Stimulated activated naive CD8-positive, alpha-beta T cell treated with anti-CD3 and anti-CD28 coated beads, Interleukin-15, amount 100 ng/mL, for 72 hours (primary cell): ENCODE measurements at regions not wholly inside any gene's neighbourhood (a gene's known extent, or its start where the extent isn't known, plus 50 kb on each side); places are given as distances from the start of the nearest gene placed in this dataset.

Experiments
- ATAC-seq: fragments of 150-1000 bp; cut with Tn5 transposase; 2 replicates; pipeline ENCODE4 v1.10.0; 2021; ENCODE audit warnings: mild to moderate bottlenecking, moderate library complexity
- DNase-seq, 2 donors: peaks; one replicate each; pipeline ENCODE4 v3.0.0; 2021 to 2022
- H3K27ac Mint-ChIP-seq, 2 donors: one replicate each; pipeline ENCODE4 v1.8.0; 2022; ENCODE audit warnings: mild to moderate bottlenecking in 2 of 2, mixed read lengths in 2 of 2, moderate library complexity in 2 of 2
- H3K27me3 Mint-ChIP-seq: one replicate; pipeline ENCODE4 v1.8.0; 2022; ENCODE audit warnings: mixed read lengths
- H3K4me1 Mint-ChIP-seq: one replicate; pipeline ENCODE4 v1.8.0; 2022; ENCODE audit warnings: mild to moderate bottlenecking, mixed read lengths
- H3K4me3 Mint-ChIP-seq, 2 donors: one replicate each; pipeline ENCODE4 v1.8.0; 2022; ENCODE audit warnings: mild to moderate bottlenecking in 2 of 2, mixed read lengths in 2 of 2, moderate library complexity in 1 of 2
- H3K9me3 Mint-ChIP-seq, 2 donors: one replicate each; pipeline ENCODE4 v1.8.0; 2022; ENCODE audit warnings: mixed read lengths in 2 of 2

DNA sequence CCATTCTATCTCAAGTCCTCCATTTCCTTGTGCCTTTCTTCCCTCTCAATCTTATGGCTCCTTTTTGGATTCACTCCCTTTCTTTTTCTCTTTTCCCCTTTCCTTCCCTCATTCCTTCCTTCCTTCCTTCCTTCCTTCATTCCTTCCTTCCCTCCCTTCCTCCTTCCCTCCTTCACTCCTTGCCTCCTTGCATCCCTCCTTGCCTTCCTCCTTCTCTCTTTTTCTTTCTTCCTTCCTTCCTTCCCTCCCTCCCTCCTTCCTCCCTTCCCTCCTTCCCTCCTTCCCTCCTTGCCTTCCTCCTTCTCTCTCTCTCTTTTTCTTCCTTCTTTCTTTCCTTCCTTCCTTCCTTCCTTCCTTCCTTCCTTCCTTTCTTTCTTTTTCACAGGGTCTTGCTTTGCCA is 120.1 kb downstream of the SAMD9 start:
- H3K27ac Mint-ChIP-seq: peak overlapping the region in 1 of 2 donors; percentile 24
- H3K9me3 Mint-ChIP-seq: no peaks in the 10 kb centered on the region
- DNase-seq (no peak), ATAC-seq (no peak)
- no peaks in the 10 kb centered on the region for H3K4me1 Mint-ChIP-seq
- no peak overlapping the region for H3K4me3 Mint-ChIP-seq
- peaks cover 10% of the 10 kb centered on the region for H3K27me3 Mint-ChIP-seq

- DNase-seq (no peak), ATAC-seq (no peak)
- Mint-ChIP-seq H3K4me3 (no peak overlapping the region), H3K27me3 (peaks cover 10% of the 10 kb centered on the region), H3K9me3 (no peaks in the 10 kb centered on the region), H3K27ac (no peak overlapping the region), H3K4me1 (no peaks in the 10 kb centered on the region)
Measured at GRCh38 chr7:92997152-92997551, 120.6 kb downstream of the SAMD9 start.

DNA sequence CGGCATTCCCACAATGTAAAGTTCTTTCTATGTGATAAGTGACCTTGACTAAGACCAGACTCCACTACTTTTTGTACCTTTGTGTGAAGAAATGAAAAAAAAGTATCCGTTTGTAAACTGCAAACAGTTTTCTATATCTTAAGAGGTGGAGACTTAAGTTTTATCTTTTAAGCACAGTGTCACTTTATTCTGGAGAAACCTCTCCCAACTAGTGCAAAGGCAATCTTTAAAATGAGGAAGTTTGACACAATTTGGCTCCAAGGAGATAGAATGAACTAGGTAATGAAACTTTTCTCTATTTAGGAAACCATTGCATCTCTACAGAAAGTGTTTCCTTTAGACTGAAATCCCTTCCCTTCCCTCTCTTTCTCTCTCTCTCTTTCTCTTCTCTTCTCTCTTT is 122.9 kb downstream of the SAMD9 start:
- Mint-ChIP-seq H3K27me3 (peaks cover 10% of the 10 kb centered on the region), H3K4me1 (no peaks in the 10 kb centered on the region), H3K27ac (no peak overlapping the region), H3K9me3 (no peaks in the 10 kb centered on the region), H3K4me3 (no peak overlapping the region)
- ATAC-seq: no peak
- no peak for DNase-seq

DNA sequence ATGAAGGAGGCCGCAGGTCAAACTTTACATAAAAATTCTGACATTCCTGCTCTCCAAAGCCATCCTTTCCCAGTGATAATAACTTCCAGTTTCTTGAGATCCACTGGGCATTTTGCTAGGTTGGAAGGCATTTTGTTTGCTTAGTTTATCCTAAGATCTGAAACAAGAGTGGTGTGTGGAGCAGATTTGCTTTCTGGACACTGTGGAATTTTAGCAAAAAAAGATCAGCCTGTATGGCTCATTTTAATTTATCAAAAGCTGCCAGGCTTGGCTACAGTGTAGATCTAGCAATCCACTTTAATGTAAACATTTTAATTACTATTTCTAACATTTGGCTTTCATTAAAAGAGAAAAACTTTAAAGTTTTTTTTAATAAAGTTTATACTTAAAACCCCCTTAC is 124.8 kb downstream of the SAMD9 start:
- Mint-ChIP-seq H3K27ac (no peak overlapping the region), H3K9me3 (no peaks in the 10 kb centered on the region), H3K4me1 (no peaks in the 10 kb centered on the region), H3K27me3 (peaks cover 9% of the 10 kb centered on the region), H3K4me3 (no peak overlapping the region)
- ATAC-seq (no peak), DNase-seq (no peak)

DNA sequence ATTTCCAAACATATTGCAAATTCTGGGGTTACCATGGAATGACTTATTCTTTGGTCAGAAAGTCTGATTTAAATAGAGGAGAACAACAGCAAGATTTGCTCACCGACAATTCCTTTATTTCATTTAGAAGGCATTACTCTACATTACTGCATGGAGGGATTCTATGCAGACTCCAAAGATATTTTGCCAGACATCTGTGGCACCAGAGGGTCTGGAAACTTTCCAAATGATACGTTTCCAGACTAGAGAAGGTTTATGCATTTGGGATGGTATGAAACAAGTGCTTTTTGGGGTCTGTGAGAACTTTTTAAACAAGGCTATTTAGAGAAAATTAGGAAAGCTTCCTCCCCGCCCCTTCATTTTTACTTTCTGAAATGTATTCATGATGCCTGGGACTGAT is 125.3 kb downstream of the SAMD9 start:
- no peak for ATAC-seq
- Mint-ChIP-seq H3K4me1 (no peaks in the 10 kb centered on the region), H3K4me3 (no peak overlapping the region), H3K27me3 (peaks cover 8% of the 10 kb centered on the region), H3K27ac (no peak overlapping the region), H3K9me3 (no peaks in the 10 kb centered on the region)
- DNase-seq: no peak

DNA sequence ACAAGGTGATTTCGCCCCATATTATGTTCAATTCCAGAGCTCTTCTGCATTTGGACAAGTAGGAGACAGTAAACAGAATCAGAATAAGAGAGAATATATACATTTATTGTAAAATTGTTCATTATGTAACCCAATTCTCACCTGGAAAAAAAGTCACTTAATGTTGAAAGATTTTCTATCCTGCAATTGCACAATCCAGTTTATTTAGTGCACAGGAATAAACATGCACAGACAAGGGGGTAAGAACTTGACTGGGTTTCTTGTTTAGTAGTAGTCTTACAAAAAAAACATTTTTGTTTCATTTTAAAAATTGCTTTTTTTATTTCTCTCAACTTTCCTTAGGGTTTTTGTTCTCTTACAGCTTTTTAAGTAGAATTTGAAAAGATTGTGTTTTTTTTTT is 126.6 kb downstream of the SAMD9 start:
- DNase-seq (no peak), ATAC-seq (no peak)
- Mint-ChIP-seq H3K9me3 (peaks cover 0 to 6% of the 10 kb centered on the region in 2 donors), H3K4me3 (no peak overlapping the region), H3K27ac (no peak overlapping the region), H3K27me3 (peaks cover 8% of the 10 kb centered on the region), H3K4me1 (no peaks in the 10 kb centered on the region)

DNA sequence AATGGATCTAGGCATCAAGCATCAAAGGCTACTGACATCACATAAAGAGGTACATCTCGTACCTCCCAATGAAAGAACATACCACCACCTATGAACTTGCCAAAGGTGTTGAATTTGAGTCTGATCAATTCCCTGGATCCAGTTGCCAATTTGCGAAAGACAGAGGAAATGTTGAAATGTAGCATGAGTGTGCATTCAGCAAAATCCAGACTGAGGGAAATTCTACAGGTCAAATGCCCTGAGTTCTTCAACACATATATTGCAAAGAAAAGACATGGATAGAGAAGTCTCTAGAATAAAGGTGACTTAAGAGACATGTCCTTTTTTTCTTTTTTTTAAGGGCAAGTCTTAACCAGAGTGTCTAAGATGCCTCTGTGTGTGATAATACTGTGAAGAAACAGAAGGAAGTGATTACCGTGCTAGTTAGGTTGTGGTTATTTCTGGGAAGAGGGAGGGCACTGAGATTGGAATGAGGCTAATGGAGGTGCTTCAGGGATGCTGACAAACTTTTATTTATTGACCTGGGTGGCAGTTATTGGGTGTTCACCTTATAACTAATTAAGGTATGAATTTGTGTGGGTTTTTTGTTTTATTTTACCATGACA is 128.7 kb downstream of the SAMD9 start:
- no peak for ATAC-seq
- H3K27ac Mint-ChIP-seq: peak overlapping the region in 1 of 2 donors; percentile 29
- H3K9me3 Mint-ChIP-seq: peaks cover 0 to 6% of the 10 kb centered on the region in 2 donors
- H3K27me3 Mint-ChIP-seq: peaks cover 9% of the 10 kb centered on the region
- no peaks in the 10 kb centered on the region for H3K4me1 Mint-ChIP-seq
- DNase-seq: no peak
- H3K4me3 Mint-ChIP-seq: no peak overlapping the region

GRCh38 chr7:92988051-92988450 is 129.7 kb downstream of the SAMD9 start:
- peaks cover 15% of the 10 kb centered on the region for H3K27me3 Mint-ChIP-seq
- peaks cover 0 to 6% of the 10 kb centered on the region in 2 donors for H3K9me3 Mint-ChIP-seq
- H3K4me1 Mint-ChIP-seq: no peaks in the 10 kb centered on the region
- DNase-seq (no peak), ATAC-seq (no peak)
- H3K4me3 Mint-ChIP-seq: no peak overlapping the region
- H3K27ac Mint-ChIP-seq: peak overlapping the region in 1 of 2 donors; percentile 40

DNA sequence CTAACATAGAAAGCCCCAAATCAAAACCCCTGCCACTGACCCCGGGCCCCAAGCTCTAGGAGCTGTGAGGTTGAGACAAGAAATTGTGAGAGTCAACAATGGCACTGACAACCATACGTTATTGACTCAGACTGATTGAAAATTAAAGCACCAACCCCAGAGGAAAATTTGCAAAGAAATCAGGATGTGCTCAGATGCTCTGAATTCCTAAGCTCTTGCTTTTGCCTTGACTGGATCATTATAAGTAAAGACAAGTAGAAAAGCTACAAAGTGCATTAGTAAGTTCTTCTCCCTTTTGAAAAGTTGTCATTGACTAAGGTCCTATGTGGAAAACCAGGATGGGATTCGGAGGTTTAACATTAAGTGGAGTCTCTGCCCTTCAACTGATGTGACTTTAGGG is 130.2 kb downstream of the SAMD9 start:
- ATAC-seq: no peak

GRCh38 chr7:92987095-92987494 is 130.7 kb downstream of the SAMD9 start:
- Mint-ChIP-seq H3K27ac (no peak overlapping the region), H3K27me3 (peaks cover 15% of the 10 kb centered on the region), H3K9me3 (peaks cover 0 to 6% of the 10 kb centered on the region in 2 donors), H3K4me3 (no peak overlapping the region), H3K4me1 (no peaks in the 10 kb centered on the region)
- no peak for ATAC-seq
- no peak for DNase-seq

More for the DNA sequence above, 130.2 kb downstream of the SAMD9 start:
- no peak for DNase-seq
- Mint-ChIP-seq H3K27ac (no peak overlapping the region), H3K4me1 (no peaks in the 10 kb centered on the region), H3K4me3 (no peak overlapping the region), H3K27me3 (peaks cover 15% of the 10 kb centered on the region), H3K9me3 (peaks cover 0 to 6% of the 10 kb centered on the region in 2 donors)

- no peak overlapping the region for H3K4me3 Mint-ChIP-seq
Measured at GRCh38 chr7:92982928-92983327, 134.9 kb downstream of the SAMD9 start.

DNA sequence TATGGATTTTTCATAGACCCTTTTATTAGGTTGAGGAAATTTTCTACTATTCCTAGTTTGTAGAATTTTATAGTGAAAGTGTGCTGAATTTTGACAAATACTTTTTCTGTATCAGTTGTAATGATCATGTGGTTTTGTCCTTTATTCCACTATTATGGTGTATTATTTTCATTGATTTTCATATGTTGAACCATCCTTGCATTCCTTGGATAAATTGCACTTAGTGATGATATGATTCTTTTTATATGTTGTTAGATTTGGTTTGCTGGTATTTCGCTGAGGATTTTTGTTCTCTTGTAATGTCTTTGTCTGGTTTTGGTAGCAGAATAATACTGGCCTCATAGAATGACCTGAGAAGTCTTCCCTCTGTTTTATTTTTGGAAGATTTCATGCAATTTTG is 140.6 kb upstream of the CDK6 start:
- Mint-ChIP-seq H3K27ac (no peak overlapping the region), H3K4me3 (no peak overlapping the region), H3K27me3 (no peaks in the 10 kb centered on the region), H3K9me3 (peaks cover 49 to 62% of the 10 kb centered on the region in 2 donors), H3K4me1 (peaks cover 6% of the 10 kb centered on the region)
- ATAC-seq (no peak), DNase-seq (no peak)

More at GRCh38 chr7:92982928-92983327, 134.9 kb downstream of the SAMD9 start:
- Mint-ChIP-seq H3K4me1 (no peaks in the 10 kb centered on the region), H3K27ac (no peak overlapping the region), H3K27me3 (peaks cover 7% of the 10 kb centered on the region), H3K9me3 (peaks cover 29 to 32% of the 10 kb centered on the region in 2 donors)
- DNase-seq: no peak
- no peak for ATAC-seq

DNA sequence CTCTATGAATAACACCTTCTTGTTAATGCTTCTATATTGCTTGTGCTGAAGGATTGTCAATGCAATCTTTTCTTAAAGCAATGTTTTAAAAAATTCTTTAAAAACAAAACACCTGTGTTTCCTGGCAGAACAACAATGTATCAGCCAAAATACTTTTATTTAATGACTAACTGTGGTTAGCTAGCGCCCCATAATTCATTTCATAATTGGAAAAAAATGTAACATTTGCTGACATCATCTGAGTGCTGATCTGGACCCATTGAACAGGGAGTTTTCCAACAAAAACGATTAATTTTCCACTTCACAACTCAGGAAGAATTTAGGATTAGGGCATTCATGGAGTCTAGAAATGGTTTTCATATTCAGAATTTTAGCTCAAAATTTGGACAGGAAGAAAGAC is 137.6 kb upstream of the CDK6 start:
- peaks cover 31 to 42% of the 10 kb centered on the region in 2 donors for H3K9me3 Mint-ChIP-seq
- H3K27me3 Mint-ChIP-seq: no peaks in the 10 kb centered on the region
- DNase-seq (no peak), ATAC-seq (no peak)
- no peak overlapping the region for H3K4me3 Mint-ChIP-seq
- no peak overlapping the region for H3K27ac Mint-ChIP-seq
- H3K4me1 Mint-ChIP-seq: peaks cover 22% of the 10 kb centered on the region

DNA sequence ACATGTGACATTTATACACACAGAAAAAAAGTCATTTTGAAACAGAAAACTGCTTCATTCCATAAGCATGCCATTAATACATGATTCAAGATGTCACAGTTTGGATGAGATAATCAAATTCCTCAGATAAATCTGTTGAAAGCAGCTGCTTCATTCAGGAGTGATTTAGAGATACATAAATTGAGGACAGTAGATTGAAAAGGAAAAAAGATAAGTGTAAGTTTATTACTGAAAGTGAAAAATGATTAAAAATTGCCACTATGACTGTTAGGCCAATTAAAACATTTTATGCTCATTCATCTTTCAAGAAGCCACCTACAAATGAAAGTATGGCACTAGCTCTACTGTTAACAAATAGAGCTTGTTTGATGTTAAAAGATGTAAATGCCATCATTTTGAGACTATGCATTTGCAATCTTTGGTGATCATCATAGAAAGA is 136.9 kb upstream of the CDK6 start:
- no peak overlapping the region for H3K27ac Mint-ChIP-seq
- H3K4me1 Mint-ChIP-seq: peaks cover 28% of the 10 kb centered on the region
- ATAC-seq (no peak), DNase-seq (no peak)
- H3K27me3 Mint-ChIP-seq: no peaks in the 10 kb centered on the region
- peaks cover 25 to 36% of the 10 kb centered on the region in 2 donors for H3K9me3 Mint-ChIP-seq
- no peak overlapping the region for H3K4me3 Mint-ChIP-seq

GRCh38 chr7:92972441-92972840 is 136.1 kb upstream of the CDK6 start:
- ATAC-seq (no peak), DNase-seq (no peak)
- H3K27me3 Mint-ChIP-seq: no peaks in the 10 kb centered on the region
- H3K9me3 Mint-ChIP-seq: peaks cover 19 to 28% of the 10 kb centered on the region in 2 donors
- peaks cover 28% of the 10 kb centered on the region for H3K4me1 Mint-ChIP-seq
- no peak overlapping the region for H3K4me3 Mint-ChIP-seq
- no peak overlapping the region for H3K27ac Mint-ChIP-seq

DNA sequence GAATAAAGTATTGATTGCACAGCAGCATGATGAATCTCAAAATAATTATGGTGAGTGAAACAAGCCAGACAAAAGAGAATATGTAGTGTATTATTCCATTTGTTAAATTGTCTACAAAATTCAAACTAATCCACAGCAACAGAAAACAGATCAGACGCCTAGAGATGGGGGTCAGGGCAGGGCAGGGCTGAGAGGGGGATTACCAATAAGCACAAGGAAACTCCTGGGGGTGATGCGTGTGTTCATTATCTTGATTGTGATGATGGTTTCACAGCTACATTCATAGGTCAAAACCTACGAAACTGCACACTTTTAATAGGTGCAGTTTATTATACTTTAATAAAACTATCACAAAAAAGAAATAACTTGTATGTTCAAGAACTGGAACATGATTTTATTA is 132.7 kb upstream of the CDK6 start:
- H3K4me1 Mint-ChIP-seq: peaks cover 28% of the 10 kb centered on the region
- peak overlapping the region; percentile 38 to 60 for H3K27ac Mint-ChIP-seq
- ATAC-seq: no peak
- H3K27me3 Mint-ChIP-seq: no peaks in the 10 kb centered on the region
- peak overlapping the region in 1 of 2 donors; percentile 27 for H3K4me3 Mint-ChIP-seq
- DNase-seq: no peak
- no peaks in the 10 kb centered on the region for H3K9me3 Mint-ChIP-seq

GRCh38 chr7:92968502-92968901 is 132.1 kb upstream of the CDK6 start:
- Mint-ChIP-seq H3K9me3 (no peaks in the 10 kb centered on the region), H3K4me3 (peak overlapping the region in 1 of 2 donors; percentile 7), H3K4me1 (peaks cover 27% of the 10 kb centered on the region), H3K27ac (no peak overlapping the region), H3K27me3 (no peaks in the 10 kb centered on the region)
- ATAC-seq: peak; percentile 84
- DNase-seq: peak in 1 of 2 donors; percentile 13
